T-helper 1 cell treated with Interleukin-12 subunit alpha and Interleukin-12 subunit beta and Interleukin-4 antibody, amounts not matched to agents 30 μg/mL and 1 μg/mL, for 36 hours (primary cell): ENCODE measurements at regions not wholly inside any gene's neighbourhood (a gene's known extent, or its start where the extent isn't known, plus 50 kb on each side); places are given as distances from the start of the nearest gene placed in this dataset.
"Not testable (repeated sequence)": the region's sequence is repeated elsewhere in the genome, so short reads cannot be mapped to it uniquely, and the experiment has no call there.

Source experiments
- H3K27ac Mint-ChIP-seq: one replicate; pipeline ENCODE4 v1.8.0; 2021; ENCODE audit warnings: mild to moderate bottlenecking, mixed read lengths
- H3K27me3 Mint-ChIP-seq: one replicate; pipeline ENCODE4 v1.8.0; 2021; ENCODE audit warnings: low read depth, mixed read lengths
- H3K36me3 Mint-ChIP-seq: one replicate; pipeline ENCODE4 v1.8.0; 2021; ENCODE audit warnings: low read depth, mixed read lengths
- H3K4me1 Mint-ChIP-seq: one replicate; pipeline ENCODE4 v1.8.0; 2021; ENCODE audit warnings: low read depth, mixed read lengths
- H3K4me3 Mint-ChIP-seq: one replicate; pipeline ENCODE4 v1.8.0; 2021; ENCODE audit warnings: mild to moderate bottlenecking, moderate library complexity, mixed read lengths
- H3K9me3 Mint-ChIP-seq: one replicate; pipeline ENCODE4 v1.8.0; 2021; ENCODE audit warnings: mixed read lengths

- no peak overlapping the region for H3K4me3 Mint-ChIP-seq
- no peak overlapping the region for H3K27ac Mint-ChIP-seq
Observed at GRCh38 chr12:67772267-67773169, 124.0 kb downstream of the DYRK2 start.

GRCh38 chr12:67773896-67774295, 125.4 kb downstream of the DYRK2 start:
- no peaks in the 10 kb centered on the region for H3K4me1 Mint-ChIP-seq
- H3K27me3 Mint-ChIP-seq, result no peaks in the 10 kb centered on the region
- no peaks in the 10 kb centered on the region for H3K9me3 Mint-ChIP-seq
- H3K36me3 Mint-ChIP-seq, result no peaks in the 10 kb centered on the region
- no peak overlapping the region for H3K4me3 Mint-ChIP-seq
- no peak overlapping the region for H3K27ac Mint-ChIP-seq

More at GRCh38 chr12:67772267-67773169, 124.0 kb downstream of the DYRK2 start:
- H3K27me3 Mint-ChIP-seq, result no peaks in the 10 kb centered on the region
- no peaks in the 10 kb centered on the region for H3K36me3 Mint-ChIP-seq
- H3K4me1 Mint-ChIP-seq, result no peaks in the 10 kb centered on the region
- no peaks in the 10 kb centered on the region for H3K9me3 Mint-ChIP-seq

- no peaks in the 10 kb centered on the region for H3K36me3 Mint-ChIP-seq
- no peaks in the 10 kb centered on the region for H3K4me1 Mint-ChIP-seq
- no peak overlapping the region for H3K27ac Mint-ChIP-seq
- no peaks in the 10 kb centered on the region for H3K9me3 Mint-ChIP-seq
- H3K4me3 Mint-ChIP-seq, result no peak overlapping the region
- H3K27me3 Mint-ChIP-seq, result no peaks in the 10 kb centered on the region
Observed at GRCh38 chr12:67774983-67775587, 126.5 kb downstream of the DYRK2 start.

GRCh38 chr12:67780580-67781084, 132.1 kb downstream of the DYRK2 start:
- H3K4me3 Mint-ChIP-seq, result no peak overlapping the region
- H3K27me3 Mint-ChIP-seq, result no peaks in the 10 kb centered on the region
- H3K9me3 Mint-ChIP-seq, result no peaks in the 10 kb centered on the region
- H3K4me1 Mint-ChIP-seq, result peaks cover 3% of the 10 kb centered on the region
- no peak overlapping the region for H3K27ac Mint-ChIP-seq
- H3K36me3 Mint-ChIP-seq, result no peaks in the 10 kb centered on the region

GRCh38 chr12:67782573-67782972, 134.0 kb downstream of the DYRK2 start:
- Mint-ChIP-seq H3K36me3 (no peaks in the 10 kb centered on the region), H3K27me3 (no peaks in the 10 kb centered on the region), H3K9me3 (no peaks in the 10 kb centered on the region), H3K4me1 (peaks cover 3% of the 10 kb centered on the region), H3K27ac (no peak overlapping the region), H3K4me3 (no peak overlapping the region)

- H3K9me3 Mint-ChIP-seq, result no peaks in the 10 kb centered on the region
Observed at GRCh38 chr12:67783393-67783792, 134.8 kb downstream of the DYRK2 start.

GRCh38 chr12:67784831-67785230, 136.3 kb downstream of the DYRK2 start:
- H3K36me3 Mint-ChIP-seq, result no peaks in the 10 kb centered on the region
- H3K9me3 Mint-ChIP-seq, result no peaks in the 10 kb centered on the region
- H3K27me3 Mint-ChIP-seq, result no peaks in the 10 kb centered on the region
- peaks cover 3% of the 10 kb centered on the region for H3K4me1 Mint-ChIP-seq
- H3K27ac Mint-ChIP-seq, result no peak overlapping the region
- no peak overlapping the region for H3K4me3 Mint-ChIP-seq

More at GRCh38 chr12:67783393-67783792, 134.8 kb downstream of the DYRK2 start:
- H3K27me3 Mint-ChIP-seq, result no peaks in the 10 kb centered on the region
- no peaks in the 10 kb centered on the region for H3K36me3 Mint-ChIP-seq
- peaks cover 3% of the 10 kb centered on the region for H3K4me1 Mint-ChIP-seq
- no peak overlapping the region for H3K4me3 Mint-ChIP-seq
- no peak overlapping the region for H3K27ac Mint-ChIP-seq

- H3K4me3 Mint-ChIP-seq, result no peak overlapping the region
- H3K4me1 Mint-ChIP-seq, result peaks cover 3% of the 10 kb centered on the region
- H3K27ac Mint-ChIP-seq, result no peak overlapping the region
Observed at GRCh38 chr12:67786086-67786485, 137.5 kb downstream of the DYRK2 start.

GRCh38 chr12:67788118-67788517, 139.6 kb downstream of the DYRK2 start:
- Mint-ChIP-seq H3K4me3 (no peak overlapping the region), H3K36me3 (no peaks in the 10 kb centered on the region), H3K9me3 (peaks cover 3% of the 10 kb centered on the region), H3K27ac (no peak overlapping the region), H3K27me3 (no peaks in the 10 kb centered on the region), H3K4me1 (peaks cover 3% of the 10 kb centered on the region)

More at GRCh38 chr12:67786086-67786485, 137.5 kb downstream of the DYRK2 start:
- H3K9me3 Mint-ChIP-seq, result no peaks in the 10 kb centered on the region
- H3K36me3 Mint-ChIP-seq, result no peaks in the 10 kb centered on the region
- H3K27me3 Mint-ChIP-seq, result no peaks in the 10 kb centered on the region

GRCh38 chr12:67789266-67789665, 140.7 kb downstream of the DYRK2 start:
- H3K4me1 Mint-ChIP-seq, result no peaks in the 10 kb centered on the region
- H3K27ac Mint-ChIP-seq, result no peak overlapping the region
- H3K36me3 Mint-ChIP-seq, result no peaks in the 10 kb centered on the region
- H3K27me3 Mint-ChIP-seq, result no peaks in the 10 kb centered on the region
- H3K9me3 Mint-ChIP-seq, result peaks cover 4% of the 10 kb centered on the region
- no peak overlapping the region for H3K4me3 Mint-ChIP-seq

GRCh38 chr12:67790660-67791059, 142.1 kb downstream of the DYRK2 start:
- no peak overlapping the region for H3K4me3 Mint-ChIP-seq
- no peaks in the 10 kb centered on the region for H3K27me3 Mint-ChIP-seq
- no peaks in the 10 kb centered on the region for H3K36me3 Mint-ChIP-seq
- H3K9me3 Mint-ChIP-seq, result peaks cover 4% of the 10 kb centered on the region
- H3K4me1 Mint-ChIP-seq, result no peaks in the 10 kb centered on the region
- no peak overlapping the region for H3K27ac Mint-ChIP-seq

- H3K36me3 Mint-ChIP-seq, H3K4me3 Mint-ChIP-seq, H3K4me1 Mint-ChIP-seq, H3K27ac Mint-ChIP-seq, H3K27me3 Mint-ChIP-seq, H3K9me3 Mint-ChIP-seq: not testable (repeated sequence)
Observed at GRCh38 chr12:67791362-67791761, 142.8 kb downstream of the DYRK2 start.

GRCh38 chr12:67792185-67792584, 143.6 kb downstream of the DYRK2 start:
- H3K4me3 Mint-ChIP-seq, result no peak overlapping the region
- H3K36me3 Mint-ChIP-seq, result no peaks in the 10 kb centered on the region
- no peaks in the 10 kb centered on the region for H3K4me1 Mint-ChIP-seq
- peaks cover 3% of the 10 kb centered on the region for H3K27me3 Mint-ChIP-seq
- H3K27ac Mint-ChIP-seq, result no peak overlapping the region
- peaks cover 4% of the 10 kb centered on the region for H3K9me3 Mint-ChIP-seq

- no peak overlapping the region for H3K27ac Mint-ChIP-seq
- H3K36me3 Mint-ChIP-seq, result no peaks in the 10 kb centered on the region
- H3K4me1 Mint-ChIP-seq, result peaks cover 1% of the 10 kb centered on the region
- H3K27me3 Mint-ChIP-seq, result peaks cover 3% of the 10 kb centered on the region
- no peak overlapping the region for H3K4me3 Mint-ChIP-seq
- peaks cover 4% of the 10 kb centered on the region for H3K9me3 Mint-ChIP-seq
Observed at GRCh38 chr12:67794161-67794560, 145.6 kb downstream of the DYRK2 start.

- H3K9me3 Mint-ChIP-seq, result peaks cover 4% of the 10 kb centered on the region
- peaks cover 3% of the 10 kb centered on the region for H3K4me1 Mint-ChIP-seq
- H3K36me3 Mint-ChIP-seq, result no peaks in the 10 kb centered on the region
- H3K27me3 Mint-ChIP-seq, result peaks cover 3% of the 10 kb centered on the region
- H3K4me3 Mint-ChIP-seq, result no peak overlapping the region
- H3K27ac Mint-ChIP-seq, result no peak overlapping the region
Observed at GRCh38 chr12:67795236-67795635, 146.7 kb downstream of the DYRK2 start.
